ENCODE measurements at regions not wholly inside any gene's neighbourhood (a gene's known extent, or its start where the extent isn't known, plus 50 kb on each side); places are given as distances from the start of the nearest gene placed in this dataset.

DNA sequence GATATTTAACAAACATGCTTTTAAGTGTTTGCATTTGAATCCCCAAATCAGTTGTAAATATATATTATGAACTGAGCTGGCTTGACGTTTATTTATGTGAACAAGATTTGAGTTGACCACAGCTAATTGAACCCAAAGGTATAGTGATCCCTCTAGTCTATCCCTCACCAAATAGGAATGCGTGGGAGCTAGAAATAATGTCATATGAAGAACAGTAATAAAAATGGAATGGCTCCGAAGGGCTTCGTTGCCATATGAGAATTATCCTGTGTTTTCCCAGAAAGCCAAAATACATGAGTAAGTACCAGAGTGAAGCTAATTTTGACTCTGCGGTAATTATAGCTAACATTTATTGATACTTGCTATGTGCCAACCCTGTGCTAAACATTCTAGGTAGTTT lies 142.7 kb downstream of the ADCYAP1 start:
- H3K4me3 ChIP-seq (ENCODE audit: low read depth, low read length) = no peak overlapping the region
- TF ChIP-seq, protein P1, sequence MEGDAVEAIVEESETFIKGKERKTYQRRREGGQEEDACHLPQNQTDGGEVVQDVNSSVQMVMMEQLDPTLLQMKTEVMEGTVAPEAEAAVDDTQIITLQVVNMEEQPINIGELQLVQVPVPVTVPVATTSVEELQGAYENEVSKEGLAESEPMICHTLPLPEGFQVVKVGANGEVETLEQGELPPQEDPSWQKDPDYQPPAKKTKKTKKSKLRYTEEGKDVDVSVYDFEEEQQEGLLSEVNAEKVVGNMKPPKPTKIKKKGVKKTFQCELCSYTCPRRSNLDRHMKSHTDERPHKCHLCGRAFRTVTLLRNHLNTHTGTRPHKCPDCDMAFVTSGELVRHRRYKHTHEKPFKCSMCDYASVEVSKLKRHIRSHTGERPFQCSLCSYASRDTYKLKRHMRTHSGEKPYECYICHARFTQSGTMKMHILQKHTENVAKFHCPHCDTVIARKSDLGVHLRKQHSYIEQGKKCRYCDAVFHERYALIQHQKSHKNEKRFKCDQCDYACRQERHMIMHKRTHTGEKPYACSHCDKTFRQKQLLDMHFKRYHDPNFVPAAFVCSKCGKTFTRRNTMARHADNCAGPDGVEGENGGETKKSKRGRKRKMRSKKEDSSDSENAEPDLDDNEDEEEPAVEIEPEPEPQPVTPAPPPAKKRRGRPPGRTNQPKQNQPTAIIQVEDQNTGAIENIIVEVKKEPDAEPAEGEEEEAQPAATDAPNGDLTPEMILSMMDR (IDR thresholded peaks at IDR 0.05; ENCODE audit: borderline replicate concordance, insufficient read depth, low read depth, low read length) = no peak

DNA sequence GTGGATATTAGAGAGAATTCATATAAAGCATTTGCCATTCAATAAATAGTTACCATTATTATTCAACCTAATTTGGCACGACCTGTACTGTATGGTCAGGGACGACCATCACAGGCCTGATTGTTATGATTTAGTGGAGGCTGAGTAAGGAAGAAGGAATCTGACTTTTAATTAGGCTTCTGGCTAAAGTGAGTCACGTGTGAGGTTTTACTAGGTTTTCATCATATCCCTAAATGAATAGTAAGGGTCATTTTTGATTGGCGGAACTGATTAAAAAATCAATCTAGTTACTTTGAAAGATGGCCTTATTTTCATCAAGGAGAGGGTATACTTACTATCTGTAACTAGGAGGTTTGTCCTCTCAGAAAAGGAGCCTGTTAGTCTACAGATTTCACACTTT lies 143.4 kb downstream of the ADCYAP1 start:
- no peak overlapping the region for H3K4me3 ChIP-seq (ENCODE audit: low read depth, low read length)
- TF ChIP-seq, protein P1 (IDR thresholded peaks at IDR 0.05; ENCODE audit: borderline replicate concordance, insufficient read depth, low read depth, low read length) = no peak

DNA sequence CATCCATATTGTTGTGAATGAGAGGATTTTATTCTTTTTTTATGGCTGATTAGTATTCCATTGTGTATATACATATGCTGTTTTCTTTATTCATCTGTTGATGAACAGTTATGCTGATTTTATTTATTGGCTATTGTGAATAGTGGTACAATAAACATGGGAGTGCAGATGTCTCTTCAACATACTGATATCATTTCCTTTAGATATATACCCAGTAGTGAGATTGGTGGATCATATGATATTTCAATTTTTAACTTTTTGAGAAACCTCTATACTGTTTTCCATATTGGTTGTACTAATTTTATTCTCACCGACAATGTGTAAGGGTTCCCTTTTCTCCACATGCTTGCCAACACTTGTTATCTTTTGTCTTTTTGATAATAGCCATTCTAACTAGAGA lies 144.5 kb downstream of the ADCYAP1 start:
- TF ChIP-seq, protein P1 (IDR thresholded peaks at IDR 0.05; ENCODE audit: borderline replicate concordance, insufficient read depth, low read depth, low read length) = no peak
- no peak overlapping the region for H3K4me3 ChIP-seq (ENCODE audit: low read depth, low read length)

DNA sequence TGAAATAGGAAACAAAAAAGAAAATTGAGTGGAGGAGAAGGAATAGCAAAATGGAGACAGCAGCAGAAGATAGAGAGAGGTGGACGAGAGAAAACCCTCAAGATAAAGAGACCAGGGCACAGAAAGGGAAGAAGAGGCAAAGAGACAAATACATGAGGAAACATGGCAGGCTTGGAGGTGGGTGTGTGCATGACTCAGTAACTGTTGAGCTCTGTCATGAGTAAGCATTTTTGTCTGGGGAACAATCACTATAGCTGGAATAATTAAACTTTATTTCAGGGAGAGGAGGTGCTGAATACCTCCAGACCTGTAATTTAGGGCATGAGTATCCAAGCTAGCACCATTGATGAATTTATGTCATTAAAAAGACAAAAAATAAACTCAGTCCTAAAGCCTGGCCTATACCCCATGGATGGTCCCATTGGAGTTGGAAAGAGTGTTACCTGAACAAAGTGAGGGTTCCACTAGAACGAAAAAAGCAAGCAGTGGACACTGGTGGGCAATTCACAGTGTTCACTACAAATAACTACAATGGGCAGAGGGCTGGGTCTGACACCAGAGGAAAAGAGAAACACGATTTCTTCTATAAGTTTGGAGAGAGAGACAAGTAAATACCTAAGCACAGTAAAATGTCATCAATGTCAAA lies 145.5 kb downstream of the ADCYAP1 start:
- no peak overlapping the region for H3K4me3 ChIP-seq (ENCODE audit: low read depth, low read length)
- TF ChIP-seq, protein P1 (IDR thresholded peaks at IDR 0.05; ENCODE audit: borderline replicate concordance, insufficient read depth, low read depth, low read length) = no peak

DNA sequence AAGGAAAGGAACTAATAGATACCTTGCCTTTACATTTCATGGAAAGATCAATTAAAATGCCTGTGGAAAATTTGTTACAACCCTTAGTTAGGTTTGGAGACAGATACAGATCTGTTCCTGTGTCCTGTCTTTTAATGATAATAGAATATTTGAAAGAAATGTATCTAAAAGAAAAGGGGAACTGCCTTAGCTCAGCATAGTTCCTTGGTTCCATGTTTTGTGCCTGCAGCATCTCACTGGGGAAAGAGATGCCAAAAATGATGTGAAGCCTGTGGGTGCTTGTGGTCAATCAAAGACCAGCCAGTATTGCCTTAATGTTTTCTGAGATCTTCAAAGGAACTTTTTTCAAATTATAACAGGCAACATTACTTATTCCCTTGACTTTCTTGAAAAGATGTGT lies 147.6 kb downstream of the ADCYAP1 start:
- TF ChIP-seq, protein P1 (IDR thresholded peaks at IDR 0.05; ENCODE audit: borderline replicate concordance, insufficient read depth, low read depth, low read length) = no peak
- no peak overlapping the region for H3K4me3 ChIP-seq (ENCODE audit: low read depth, low read length)

DNA sequence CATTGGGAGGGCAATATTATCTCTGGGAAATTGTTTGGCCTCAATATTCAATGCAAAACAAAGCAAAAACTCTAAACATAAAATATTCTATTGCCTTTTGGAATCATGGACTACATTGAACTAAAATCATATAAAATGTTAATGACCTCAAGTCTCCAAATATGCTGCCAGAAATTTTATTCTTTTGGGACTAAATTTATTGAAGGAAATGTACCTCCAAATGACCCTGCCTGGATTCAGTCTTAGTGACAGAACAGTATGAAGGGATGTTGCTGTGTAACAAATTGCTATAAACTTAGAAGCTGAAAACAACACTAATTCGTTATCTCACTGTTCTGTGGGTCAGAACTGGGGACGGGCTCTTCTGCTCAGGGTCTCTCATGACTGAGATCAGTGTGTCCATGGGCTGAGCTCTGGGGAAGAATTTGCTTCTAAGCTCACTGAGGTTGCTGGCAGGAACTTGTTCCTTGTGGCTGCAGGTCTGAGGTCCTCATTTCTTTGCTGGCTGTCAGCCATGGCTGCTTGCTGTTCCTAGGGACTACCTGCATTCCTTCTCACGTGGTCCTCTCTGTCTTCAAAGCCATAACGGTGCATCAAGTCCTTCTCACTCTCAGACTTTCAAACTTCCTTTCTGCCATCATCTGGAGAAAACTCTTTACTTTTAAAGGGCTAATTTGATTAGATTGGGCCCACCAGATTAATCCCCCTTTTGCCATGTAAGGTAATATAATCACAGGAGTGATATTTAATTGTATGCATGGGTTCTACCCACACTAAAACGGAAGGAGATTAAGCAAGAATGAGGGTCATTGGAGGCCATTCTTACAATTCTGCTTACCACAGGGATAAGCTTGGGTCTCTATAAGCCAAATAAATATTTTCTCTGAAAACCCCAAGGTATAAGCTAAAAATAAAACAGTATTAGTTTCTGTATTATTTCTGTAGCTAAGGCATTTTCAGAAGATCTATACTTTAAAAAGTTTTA lies 149.0 kb downstream of the ADCYAP1 start:
- TF ChIP-seq, protein P1 (IDR thresholded peaks at IDR 0.05; ENCODE audit: borderline replicate concordance, insufficient read depth, low read depth, low read length) = no peak
- H3K4me3 ChIP-seq (ENCODE audit: low read depth, low read length) = no peak overlapping the region

Data from GM12875 (cell line).